GM21390 (cell line): ENCODE measurements at regions not wholly inside any gene's neighbourhood (a gene's known extent, or its start where the extent isn't known, plus 50 kb on each side); places are given as distances from the start of the nearest gene placed in this dataset.

Experiments
- ATAC-seq: cut with Tn5 transposase; IDR thresholded peaks from one replicate; pipeline ENCODE4 v1.9.1; 2021; ENCODE audit not compliant: unreplicated experiment

- no peak for ATAC-seq
Observed at GRCh38 chr1:208510192-208510952, 266.2 kb upstream of the PLXNA2 start.

- no peak for ATAC-seq
Observed at GRCh38 chr1:208511242-208511860, 267.2 kb upstream of the PLXNA2 start.

- ATAC-seq, result no peak
Observed at GRCh38 chr1:208513799-208514198, 269.6 kb upstream of the PLXNA2 start.

GRCh38 chr1:208515129-208515528, 270.9 kb upstream of the PLXNA2 start:
- ATAC-seq, result no peak

GRCh38 chr1:208516780-208517179, 272.6 kb upstream of the PLXNA2 start:
- no peak for ATAC-seq

- no peak for ATAC-seq
Observed at GRCh38 chr1:208520438-208521099, 276.4 kb upstream of the PLXNA2 start.

GRCh38 chr1:208521534-208521933, 277.4 kb upstream of the PLXNA2 start:
- ATAC-seq, result no peak

GRCh38 chr1:208523007-208523406, 278.8 kb upstream of the PLXNA2 start:
- no peak for ATAC-seq

- ATAC-seq, result no peak
Observed at GRCh38 chr1:208524376-208524775, 280.2 kb upstream of the PLXNA2 start.

GRCh38 chr1:208524925-208525324, 280.7 kb upstream of the PLXNA2 start:
- ATAC-seq, result no peak

- ATAC-seq, result no peak
Observed at GRCh38 chr1:208525417-208525816, 281.2 kb upstream of the PLXNA2 start.

- no peak for ATAC-seq
Observed at GRCh38 chr1:208526613-208527125, 282.5 kb upstream of the PLXNA2 start.

- ATAC-seq, result no peak
Observed at GRCh38 chr1:208527156-208527555, 283.0 kb upstream of the PLXNA2 start.

- ATAC-seq, result no peak
Observed at GRCh38 chr1:208528578-208529240, 284.5 kb upstream of the PLXNA2 start.

GRCh38 chr1:208531003-208531750, 287.0 kb upstream of the PLXNA2 start:
- no peak for ATAC-seq

GRCh38 chr1:208533746-208534598, 289.8 kb upstream of the PLXNA2 start:
- ATAC-seq, result no peak

- ATAC-seq, result no peak
Observed at GRCh38 chr1:208534599-208534897, 290.4 kb upstream of the PLXNA2 start.

GRCh38 chr1:208534979-208535378, 290.8 kb upstream of the PLXNA2 start:
- ATAC-seq, result no peak

GRCh38 chr1:208535511-208535910, 291.3 kb upstream of the PLXNA2 start:
- ATAC-seq, result no peak

GRCh38 chr1:208536212-208536611, 292.0 kb upstream of the PLXNA2 start:
- ATAC-seq, result no peak
